ENCODE measurements at regions not wholly inside any gene's neighbourhood (a gene's known extent, or its start where the extent isn't known, plus 50 kb on each side); places are given as distances from the start of the nearest gene placed in this dataset.

GRCh38 chr4:183026701-183027100 lies 72.4 kb upstream of the WWC2 start:
- no peak for DNase-seq (ENCODE audit: low read depth)
- no peak overlapping the region for H3K4me3 ChIP-seq (ENCODE audit: low read length)
- no peak for TF ChIP-seq CTCF (conservative IDR thresholded peaks at IDR 0.05; ENCODE audit: low read length)

GRCh38 chr4:183022617-183023016 lies 76.4 kb upstream of the WWC2 start:
- no peak for TF ChIP-seq CTCF (conservative IDR thresholded peaks at IDR 0.05; ENCODE audit: low read length)
- H3K4me3 ChIP-seq (ENCODE audit: low read length), result no peak overlapping the region
- no peak for DNase-seq (ENCODE audit: low read depth)

- no peak for DNase-seq (ENCODE audit: low read depth)
- H3K4me3 ChIP-seq (ENCODE audit: low read length), result no peak overlapping the region
- TF ChIP-seq CTCF (conservative IDR thresholded peaks at IDR 0.05; ENCODE audit: low read length), result no peak
Observed at GRCh38 chr4:183017962-183018361, 81.1 kb upstream of the WWC2 start.

GRCh38 chr4:183014361-183015084 lies 84.5 kb upstream of the WWC2 start:
- no peak for TF ChIP-seq CTCF (conservative IDR thresholded peaks at IDR 0.05; ENCODE audit: low read length)

GRCh38 chr4:183013730-183014002 lies 85.4 kb upstream of the WWC2 start:
- TF ChIP-seq CTCF (conservative IDR thresholded peaks at IDR 0.05; ENCODE audit: low read length), result no peak

More at GRCh38 chr4:183014361-183015084, 84.5 kb upstream of the WWC2 start:
- no peak for DNase-seq (ENCODE audit: low read depth)
- no peak overlapping the region for H3K4me3 ChIP-seq (ENCODE audit: low read length)

GRCh38 chr4:183012879-183013729 lies 86.0 kb upstream of the WWC2 start:
- no peak overlapping the region for H3K4me3 ChIP-seq (ENCODE audit: low read length)
- peak; percentile 1 for DNase-seq (ENCODE audit: low read depth)
- peak; percentile 40 for TF ChIP-seq CTCF (conservative IDR thresholded peaks at IDR 0.05; ENCODE audit: low read length)

More at GRCh38 chr4:183013730-183014002, 85.4 kb upstream of the WWC2 start:
- H3K4me3 ChIP-seq (ENCODE audit: low read length), result no peak overlapping the region
- no peak for DNase-seq (ENCODE audit: low read depth)
